KMS-11 (cell line): ENCODE measurements at regions not wholly inside any gene's neighbourhood (a gene's known extent, or its start where the extent isn't known, plus 50 kb on each side); places are given as distances from the start of the nearest gene placed in this dataset.

Experiments used
- H2AFZ ChIP-seq: fragments of 200-600 bp; sonication (generic); 2 replicates; pipeline ENCODE4 v1.6.1; 2016; ENCODE audit warnings: antibody characterized with exemption, mixed run types, low read depth
- H3K27ac ChIP-seq: fragments of 200-600 bp; sonication (generic); 2 replicates; pipeline ENCODE4 v1.6.1; 2016; ENCODE audit warnings: mild to moderate bottlenecking, mixed run types
- H3K27me3 ChIP-seq: fragments of 200-600 bp; sonication (generic); 2 replicates; pipeline ENCODE4 v1.6.1; 2017; ENCODE audit warnings: mild to moderate bottlenecking, low read depth, mixed run types, moderate library complexity; ENCODE audit not compliant: insufficient read depth
- H3K36me3 ChIP-seq: fragments of 200-600 bp; sonication (generic); 2 replicates; pipeline ENCODE4 v1.6.1; 2017; ENCODE audit warnings: mild to moderate bottlenecking, mixed run types; ENCODE audit not compliant: insufficient read depth
- H3K4me1 ChIP-seq: fragments of 200-600 bp; sonication (generic); 2 replicates; pipeline ENCODE4 v1.6.1; 2016; ENCODE audit warnings: mild to moderate bottlenecking, low read depth, mixed run types; ENCODE audit not compliant: poor library complexity, severe bottlenecking
- H3K4me2 ChIP-seq: fragments of 200-600 bp; sonication (generic); 2 replicates; pipeline ENCODE4 v1.7.0; 2016; ENCODE audit warnings: mild to moderate bottlenecking, mixed run types
- H3K4me3 ChIP-seq: fragments of 200-600 bp; sonication (generic); IDR thresholded peaks from 2 replicates; pipeline ENCODE4 v1.6.1; 2017; ENCODE audit warnings: low read depth, low read length, mixed read lengths; ENCODE audit not compliant: insufficient read depth
- H3K79me2 ChIP-seq: fragments of 200-600 bp; sonication (generic); 2 replicates; pipeline ENCODE4 v1.6.1; 2016; ENCODE audit warnings: low read depth, mixed run types; ENCODE audit not compliant: insufficient read depth
- H3K9ac ChIP-seq: fragments of 200-600 bp; sonication (generic); 2 replicates; pipeline ENCODE4 v1.6.1; 2016; ENCODE audit warnings: mild to moderate bottlenecking, mixed run types
- H4K20me1 ChIP-seq: fragments of 200-600 bp; sonication (generic); 2 replicates; pipeline ENCODE4 v1.6.1; 2016; ENCODE audit warnings: mild to moderate bottlenecking, mixed run types; ENCODE audit not compliant: insufficient read depth
- TF ChIP-seq, protein P1 (sequence below): fragments of 200-600 bp; sonication (generic); conservative IDR thresholded peaks from 2 replicates; pipeline ENCODE4 v1.6.1; 2017; ENCODE audit warnings: low read depth, mild to moderate bottlenecking, antibody characterized with exemption, low read length, moderate library complexity, mixed read lengths

DNA sequence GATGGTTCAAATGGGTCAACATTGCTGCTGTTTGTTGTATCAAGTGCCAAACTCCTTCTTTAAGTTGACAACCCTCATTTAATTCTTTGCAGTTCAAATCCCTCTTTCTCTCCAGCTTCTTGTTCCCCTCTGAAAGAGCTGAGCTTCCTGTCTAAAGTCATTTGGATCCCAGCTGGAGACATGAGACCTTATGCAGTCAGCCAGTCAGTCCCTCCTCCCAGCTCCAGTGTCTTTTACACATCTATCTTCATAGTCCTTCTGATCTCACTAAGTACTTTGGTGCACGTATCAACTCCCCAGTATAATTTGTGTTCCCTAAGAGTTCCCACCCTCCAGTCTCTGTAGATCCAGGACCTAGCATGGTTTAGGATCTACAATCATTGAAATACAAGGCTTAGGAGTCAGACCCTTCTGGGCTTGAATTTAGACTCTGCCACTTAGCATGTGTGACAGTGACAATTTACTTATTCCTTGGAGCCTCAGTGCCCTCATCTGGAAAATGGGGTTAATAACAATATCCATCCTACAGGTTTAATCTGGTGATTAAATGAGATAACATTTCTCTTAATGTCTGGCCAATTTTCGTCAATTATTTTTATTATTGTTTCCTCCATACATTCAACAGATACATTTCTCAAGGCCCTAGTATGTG, 102.8 kb upstream of the SEMA6D start:
- Histone ChIP-seq H3K4me3 (no peak overlapping the region), H3K4me1 (no peaks in the 10 kb centered on the region)

DNA sequence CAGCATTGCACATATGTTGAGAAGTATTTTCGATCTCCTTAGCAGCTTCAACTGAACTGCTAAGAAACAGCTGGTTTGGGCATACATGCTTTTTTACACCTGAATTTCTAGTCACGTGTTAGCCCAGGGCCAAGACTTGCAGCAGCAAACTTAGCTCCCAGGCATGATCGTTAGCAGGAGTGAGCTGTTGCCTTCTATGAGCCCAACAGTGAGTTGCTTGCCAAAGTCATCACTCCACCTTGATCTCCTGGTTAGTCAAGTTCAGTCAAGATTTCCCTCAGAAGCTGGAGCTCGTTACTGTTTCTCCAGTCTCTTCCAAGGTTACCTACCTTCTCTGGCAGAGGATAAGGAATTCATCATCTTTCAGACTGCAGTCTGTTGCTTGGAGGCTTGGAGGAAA, 100.4 kb upstream of the SEMA6D start:
- no peak overlapping the region for H3K4me3 ChIP-seq
- TF ChIP-seq, protein P1, sequence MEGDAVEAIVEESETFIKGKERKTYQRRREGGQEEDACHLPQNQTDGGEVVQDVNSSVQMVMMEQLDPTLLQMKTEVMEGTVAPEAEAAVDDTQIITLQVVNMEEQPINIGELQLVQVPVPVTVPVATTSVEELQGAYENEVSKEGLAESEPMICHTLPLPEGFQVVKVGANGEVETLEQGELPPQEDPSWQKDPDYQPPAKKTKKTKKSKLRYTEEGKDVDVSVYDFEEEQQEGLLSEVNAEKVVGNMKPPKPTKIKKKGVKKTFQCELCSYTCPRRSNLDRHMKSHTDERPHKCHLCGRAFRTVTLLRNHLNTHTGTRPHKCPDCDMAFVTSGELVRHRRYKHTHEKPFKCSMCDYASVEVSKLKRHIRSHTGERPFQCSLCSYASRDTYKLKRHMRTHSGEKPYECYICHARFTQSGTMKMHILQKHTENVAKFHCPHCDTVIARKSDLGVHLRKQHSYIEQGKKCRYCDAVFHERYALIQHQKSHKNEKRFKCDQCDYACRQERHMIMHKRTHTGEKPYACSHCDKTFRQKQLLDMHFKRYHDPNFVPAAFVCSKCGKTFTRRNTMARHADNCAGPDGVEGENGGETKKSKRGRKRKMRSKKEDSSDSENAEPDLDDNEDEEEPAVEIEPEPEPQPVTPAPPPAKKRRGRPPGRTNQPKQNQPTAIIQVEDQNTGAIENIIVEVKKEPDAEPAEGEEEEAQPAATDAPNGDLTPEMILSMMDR, result no peak
- H3K36me3 ChIP-seq, result no peaks in the 10 kb centered on the region
- no peak overlapping the region for H3K27ac ChIP-seq
- no peaks in the 10 kb centered on the region for H3K79me2 ChIP-seq
- H3K4me1 ChIP-seq, result no peaks in the 10 kb centered on the region
- H2AFZ ChIP-seq, result no peak overlapping the region
- no peaks in the 10 kb centered on the region for H4K20me1 ChIP-seq
- H3K9ac ChIP-seq, result no peak overlapping the region
- H3K4me2 ChIP-seq, result no peak overlapping the region
- no peaks in the 10 kb centered on the region for H3K27me3 ChIP-seq

More for the DNA sequence above, 102.8 kb upstream of the SEMA6D start:
- no peak overlapping the region for H3K4me2 ChIP-seq
- no peaks in the 10 kb centered on the region for H4K20me1 ChIP-seq
- H3K9ac ChIP-seq, result no peak overlapping the region
- H3K27me3 ChIP-seq, result no peaks in the 10 kb centered on the region
- no peak overlapping the region for H2AFZ ChIP-seq
- TF ChIP-seq, protein P1, result no peak
- H3K36me3 ChIP-seq, result no peaks in the 10 kb centered on the region
- H3K27ac ChIP-seq, result no peak overlapping the region
- H3K79me2 ChIP-seq, result no peaks in the 10 kb centered on the region

DNA sequence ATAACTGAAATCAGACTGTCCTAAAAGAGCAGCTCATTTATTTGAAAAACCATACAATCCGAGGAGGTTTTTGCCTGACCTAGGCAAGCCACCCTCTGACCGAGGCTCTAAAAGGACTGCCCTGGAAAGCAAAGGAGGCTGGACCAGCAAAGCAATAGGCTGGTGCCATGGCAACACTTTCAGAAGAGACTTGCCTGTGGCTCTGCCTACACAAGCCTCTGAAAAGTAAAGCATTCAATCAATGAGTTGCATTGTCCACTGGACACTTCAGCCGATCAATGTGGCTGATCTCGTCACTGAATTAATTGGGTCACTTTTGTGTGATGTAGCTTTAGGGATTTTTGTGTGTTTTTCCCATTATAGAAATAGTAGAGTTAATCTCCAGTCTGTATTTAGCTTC, 99.1 kb upstream of the SEMA6D start:
- no peak overlapping the region for H3K4me3 ChIP-seq
- H4K20me1 ChIP-seq, result no peaks in the 10 kb centered on the region
- H3K9ac ChIP-seq, result no peak overlapping the region
- TF ChIP-seq, protein P1, result no peak
- H3K4me1 ChIP-seq, result no peaks in the 10 kb centered on the region
- no peaks in the 10 kb centered on the region for H3K36me3 ChIP-seq
- H3K79me2 ChIP-seq, result no peaks in the 10 kb centered on the region
- no peaks in the 10 kb centered on the region for H3K27me3 ChIP-seq
- no peak overlapping the region for H3K27ac ChIP-seq
- H2AFZ ChIP-seq, result no peak overlapping the region
- no peak overlapping the region for H3K4me2 ChIP-seq

DNA sequence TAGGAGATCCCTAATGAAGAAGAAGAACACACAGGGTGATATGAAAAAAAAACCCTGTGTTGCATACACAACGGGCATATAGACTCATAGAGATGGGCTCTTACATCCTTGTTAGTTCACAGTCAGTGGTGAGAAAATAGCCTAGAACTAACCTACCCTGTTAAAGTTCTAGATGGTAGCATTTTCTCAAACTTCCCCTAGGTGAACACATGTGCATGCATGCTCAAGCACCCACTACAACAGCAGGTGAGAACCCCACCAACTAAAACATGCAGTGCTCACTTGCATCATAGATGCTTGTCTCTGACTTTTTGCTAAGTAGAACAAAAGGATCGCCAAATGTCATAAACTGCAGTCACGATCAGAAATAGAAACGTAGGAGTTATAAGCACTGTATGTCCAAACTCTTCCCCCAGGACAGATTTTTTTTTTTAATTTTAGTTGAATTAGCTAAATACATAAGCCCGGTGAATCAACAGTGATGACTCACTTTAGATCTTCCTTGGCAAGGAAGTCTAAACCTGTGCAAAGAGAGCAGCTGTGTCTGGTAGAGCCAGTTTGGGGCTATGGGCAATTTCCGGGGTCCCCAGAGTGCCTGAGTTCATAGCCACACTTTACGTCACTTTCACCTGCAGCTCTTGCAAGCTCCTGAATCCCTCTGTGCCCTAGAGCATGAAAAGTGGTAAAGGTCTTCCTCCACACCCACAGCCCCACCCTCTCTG, 96.2 kb upstream of the SEMA6D start:
- Histone ChIP-seq H2AFZ (no peak overlapping the region), H3K79me2 (no peaks in the 10 kb centered on the region), H3K36me3 (no peaks in the 10 kb centered on the region), H3K4me2 (no peak overlapping the region), H4K20me1 (no peaks in the 10 kb centered on the region), H3K27ac (no peak overlapping the region), H3K9ac (no peak overlapping the region), H3K4me3 (no peak overlapping the region), H3K4me1 (no peaks in the 10 kb centered on the region), H3K27me3 (no peaks in the 10 kb centered on the region)
- TF ChIP-seq, protein P1, result no peak
